ENCODE measurements at regions not wholly inside any gene's neighbourhood (a gene's known extent, or its start where the extent isn't known, plus 50 kb on each side); places are given as distances from the start of the nearest gene placed in this dataset.

DNA sequence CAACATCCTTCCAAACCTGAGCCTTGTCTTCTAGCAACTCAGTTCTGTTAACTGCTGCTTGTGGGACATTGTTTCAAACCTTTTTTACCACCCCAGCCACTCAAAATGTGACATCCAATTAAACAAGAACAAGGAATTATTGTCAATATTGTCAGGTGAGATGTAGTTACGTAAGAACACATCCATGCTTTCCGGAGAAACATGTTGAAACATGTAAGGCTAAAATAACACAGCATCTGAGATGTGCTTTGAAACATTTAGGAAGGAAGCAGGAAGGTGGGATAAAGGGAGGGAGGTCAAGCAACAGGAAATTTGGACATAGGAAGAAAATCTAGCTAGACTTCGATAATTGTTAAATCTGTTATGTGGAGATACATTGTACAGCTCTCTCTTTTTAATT lies 50.9 kb upstream of the PRICKLE2 start:
- no peak overlapping the region for H3K27ac ChIP-seq (ENCODE audit: low read length)
- no peak for TF ChIP-seq CTCF (IDR thresholded peaks at IDR 0.05; ENCODE audit: borderline replicate concordance, extremely low read depth, low read length, poor library complexity, severe bottlenecking)
- no peak for TF ChIP-seq EZH2 (IDR thresholded peaks at IDR 0.05; ENCODE audit: borderline replicate concordance, low read depth, low read length, severe bottlenecking)
- H3K9me3 ChIP-seq (ENCODE audit: insufficient read depth, low read length, severe bottlenecking) = no peaks in the 10 kb centered on the region
- no peak for DNase-seq
- no peak overlapping the region for H3K9ac ChIP-seq (ENCODE audit: low read depth, low read length)
- no peak overlapping the region for H2AFZ ChIP-seq (ENCODE audit: low read depth, low read length)
- no peak for ATAC-seq (ENCODE audit: insufficient read depth, low read depth)
- H3K79me2 ChIP-seq (ENCODE audit: insufficient read depth, low read length) = no peaks in the 10 kb centered on the region
- H3K27me3 ChIP-seq (ENCODE audit: insufficient read depth, low read length, poor library complexity) = no peaks in the 10 kb centered on the region
- no peaks in the 10 kb centered on the region for H4K20me1 ChIP-seq (ENCODE audit: insufficient read depth, low read length)
- no peaks in the 10 kb centered on the region for H3K4me1 ChIP-seq (ENCODE audit: insufficient read depth, low read length)
- H3K36me3 ChIP-seq (ENCODE audit: insufficient read depth, low read length) = no peaks in the 10 kb centered on the region
- no peak overlapping the region for H3K4me2 ChIP-seq (ENCODE audit: insufficient read depth, low read length)
- H3K4me3 ChIP-seq (ENCODE audit: low read depth in 1 of 2, low read length in 2 of 2) = no peak overlapping the region
